Immature natural killer cell (primary cell): ENCODE measurements at regions not wholly inside any gene's neighbourhood (a gene's known extent, or its start where the extent isn't known, plus 50 kb on each side); places are given as distances from the start of the nearest gene placed in this dataset.
"Not testable (repeated sequence)": the region's sequence is repeated elsewhere in the genome, so short reads cannot be mapped to it uniquely, and the experiment has no call there.

Experiments used
- DNase-seq, 3 donors: peaks; one replicate each; pipeline ENCODE4 v3.0.0; 2022; ENCODE audit warnings: mixed read lengths in 1 of 3
- H3K27ac Mint-ChIP-seq, 6 donors: one replicate each; pipeline ENCODE4 v1.8.0; 2020; ENCODE audit warnings: mixed read lengths in 6 of 6, mild to moderate bottlenecking in 5 of 6, inconsistent platforms in 4 of 6, moderate library complexity in 3 of 6
- H3K27me3 Mint-ChIP-seq, 3 donors: one replicate each; pipeline ENCODE4 v1.8.0; 2020 to 2021; ENCODE audit warnings: low read depth in 3 of 3, mild to moderate bottlenecking in 3 of 3, mixed read lengths in 3 of 3, moderate library complexity in 3 of 3, inconsistent platforms in 1 of 3
- H3K36me3 Mint-ChIP-seq, 3 donors: one replicate each; pipeline ENCODE4 v1.8.0; 2020; ENCODE audit warnings: mixed read lengths in 3 of 3, inconsistent platforms in 2 of 3, mild to moderate bottlenecking in 2 of 3
- H3K4me1 Mint-ChIP-seq, 2 donors: one replicate each; pipeline ENCODE4 v1.8.0; 2020; ENCODE audit warnings: inconsistent platforms in 2 of 2, mild to moderate bottlenecking in 2 of 2, mixed read lengths in 2 of 2, moderate library complexity in 1 of 2
- H3K4me3 Mint-ChIP-seq, 5 donors: one replicate each; pipeline ENCODE4 v1.8.0; 2020; ENCODE audit warnings: mild to moderate bottlenecking in 5 of 5, mixed read lengths in 5 of 5, inconsistent platforms in 3 of 5, moderate library complexity in 3 of 5
- H3K9me3 Mint-ChIP-seq, 6 donors: one replicate each; pipeline ENCODE4 v1.8.0; 2020; ENCODE audit warnings: mild to moderate bottlenecking in 6 of 6, mixed read lengths in 6 of 6, inconsistent platforms in 4 of 6, moderate library complexity in 3 of 6

DNA sequence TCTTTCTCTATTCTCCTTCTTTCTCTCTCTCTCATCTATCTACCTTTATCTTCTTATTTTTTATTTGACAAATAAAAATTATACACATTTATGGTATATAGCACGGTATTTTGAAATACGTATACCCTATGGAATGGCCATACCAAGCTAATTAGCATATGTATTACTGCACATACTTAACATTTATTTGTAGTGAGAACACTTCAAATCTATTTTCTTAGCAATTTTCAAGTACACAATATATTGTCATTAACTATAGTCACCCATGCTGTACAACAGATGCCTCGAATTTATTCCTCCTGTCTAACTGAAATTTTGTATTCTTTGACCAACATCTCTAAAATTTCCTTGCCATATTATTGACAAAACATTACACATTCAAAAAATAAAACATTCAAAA, 447.1 kb downstream of the MIAT start:
- Mint-ChIP-seq H3K36me3 (no peaks in the 10 kb centered on the region), H3K9me3 (no peaks in the 10 kb centered on the region), H3K27me3 (peaks cover 9 to 15% (median 11%) of the 10 kb centered on the region in 3 donors), H3K4me3 (no peak overlapping the region), H3K27ac (no peak overlapping the region), H3K4me1 (no peaks in the 10 kb centered on the region)
- DNase-seq, result no peak

- no peak for DNase-seq
- H3K27me3 Mint-ChIP-seq, result peaks cover 9 to 11% (median 9%) of the 10 kb centered on the region in 3 donors
- H3K4me3 Mint-ChIP-seq, result no peak overlapping the region
- no peaks in the 10 kb centered on the region for H3K36me3 Mint-ChIP-seq
- no peaks in the 10 kb centered on the region for H3K4me1 Mint-ChIP-seq
- no peak overlapping the region for H3K27ac Mint-ChIP-seq
- H3K9me3 Mint-ChIP-seq, result no peaks in the 10 kb centered on the region
These were observed 448.0 kb downstream of the MIAT start for GRCh38 chr22:27105142-27106025.

- Mint-ChIP-seq H3K27ac (no peak overlapping the region), H3K4me1 (no peaks in the 10 kb centered on the region), H3K27me3 (peaks cover 5 to 12% (median 8%) of the 10 kb centered on the region in 3 donors), H3K36me3 (no peaks in the 10 kb centered on the region), H3K9me3 (no peaks in the 10 kb centered on the region), H3K4me3 (no peak overlapping the region)
- DNase-seq, result no peak
These were observed 449.6 kb downstream of the MIAT start for GRCh38 chr22:27106985-27107384.

DNA sequence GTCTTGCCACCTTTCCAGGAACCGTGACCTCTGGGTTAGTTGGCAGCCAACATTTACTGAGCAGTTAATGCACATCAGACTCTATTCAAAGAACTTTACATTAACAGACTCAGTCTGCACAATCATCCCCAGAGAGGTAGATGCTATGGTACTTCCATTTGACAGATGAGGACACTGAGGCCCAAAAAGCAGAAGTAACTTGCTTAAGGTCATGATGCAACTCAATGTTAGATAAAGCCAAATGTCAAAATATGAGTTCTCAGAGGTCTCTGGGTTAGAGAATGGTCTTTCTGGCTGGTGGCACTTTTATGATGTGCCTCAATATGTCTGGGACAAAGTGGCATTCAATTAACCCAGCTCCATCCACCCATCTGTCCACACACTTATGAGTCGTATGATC, 450.0 kb downstream of the MIAT start:
- no peak overlapping the region for H3K27ac Mint-ChIP-seq
- H3K27me3 Mint-ChIP-seq, result peaks cover 4 to 11% (median 6%) of the 10 kb centered on the region in 3 donors
- no peaks in the 10 kb centered on the region for H3K36me3 Mint-ChIP-seq
- H3K4me3 Mint-ChIP-seq, result no peak overlapping the region
- no peaks in the 10 kb centered on the region for H3K4me1 Mint-ChIP-seq
- H3K9me3 Mint-ChIP-seq, result no peaks in the 10 kb centered on the region
- no peak for DNase-seq

DNA sequence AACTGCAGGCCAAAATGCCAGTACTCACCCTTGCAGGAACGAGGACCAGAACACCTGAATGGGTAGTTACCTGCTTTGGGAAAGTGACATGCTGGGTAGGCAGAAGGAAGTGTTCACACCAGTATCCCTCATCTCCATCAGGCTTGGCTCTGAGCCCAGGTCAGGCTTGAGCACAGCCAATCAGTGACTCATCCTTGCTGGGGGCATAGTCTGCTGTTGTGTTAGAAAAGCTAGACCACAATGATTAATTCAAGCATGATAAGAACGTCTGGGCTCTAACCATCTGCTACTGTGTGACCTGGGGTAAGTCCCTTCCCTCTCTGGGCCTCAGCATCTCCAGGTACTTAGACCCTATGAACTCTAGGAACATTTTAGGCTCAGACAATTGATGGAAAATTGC, 450.4 kb downstream of the MIAT start:
- no peak overlapping the region for H3K27ac Mint-ChIP-seq
- no peaks in the 10 kb centered on the region for H3K9me3 Mint-ChIP-seq
- H3K4me1 Mint-ChIP-seq, result no peaks in the 10 kb centered on the region
- no peak for DNase-seq
- no peaks in the 10 kb centered on the region for H3K36me3 Mint-ChIP-seq
- H3K27me3 Mint-ChIP-seq, result peaks cover 3 to 6% (median 4%) of the 10 kb centered on the region in 3 donors
- H3K4me3 Mint-ChIP-seq, result no peak overlapping the region

DNA sequence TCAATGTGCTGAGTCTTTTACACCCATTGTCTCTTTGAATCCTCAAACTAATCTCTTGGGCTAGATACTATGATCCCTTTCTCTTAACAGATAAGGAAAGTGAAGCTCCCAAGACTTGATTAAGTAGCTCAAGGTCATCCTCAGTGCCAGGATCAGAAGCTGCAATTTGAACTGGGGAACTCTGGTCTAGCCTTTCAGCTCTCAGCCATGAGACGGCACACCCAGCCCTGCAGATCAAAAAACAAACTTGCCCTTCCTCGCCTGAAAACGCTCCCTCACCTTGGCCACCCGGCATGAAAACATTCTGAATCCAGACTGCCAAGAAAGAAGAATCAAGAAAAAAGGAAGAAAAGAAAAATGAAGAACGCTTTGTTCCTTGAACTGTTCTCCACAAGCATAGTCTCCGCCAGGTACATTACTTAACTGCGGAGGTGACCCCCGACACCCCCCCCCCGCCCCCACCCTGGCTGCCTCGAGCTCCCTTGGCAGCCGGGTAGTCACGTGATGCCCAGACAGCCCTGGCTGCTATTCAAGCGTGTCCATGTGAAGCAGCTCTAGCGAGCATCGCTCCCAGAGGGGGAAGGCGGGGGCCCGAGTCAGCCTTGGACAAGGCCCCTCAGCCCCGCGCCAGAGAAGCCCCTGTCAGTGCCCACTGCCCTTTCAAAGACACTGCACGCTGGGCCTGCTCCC, 451.2 kb downstream of the MIAT start:
- H3K27me3 Mint-ChIP-seq, result peaks cover 4 to 6% (median 5%) of the 10 kb centered on the region in 3 donors
- DNase-seq, result no peak
- H3K4me1 Mint-ChIP-seq, result no peaks in the 10 kb centered on the region
- H3K9me3 Mint-ChIP-seq, result no peaks in the 10 kb centered on the region
- H3K36me3 Mint-ChIP-seq, result no peaks in the 10 kb centered on the region
- no peak overlapping the region for H3K27ac Mint-ChIP-seq
- no peak overlapping the region for H3K4me3 Mint-ChIP-seq

DNA sequence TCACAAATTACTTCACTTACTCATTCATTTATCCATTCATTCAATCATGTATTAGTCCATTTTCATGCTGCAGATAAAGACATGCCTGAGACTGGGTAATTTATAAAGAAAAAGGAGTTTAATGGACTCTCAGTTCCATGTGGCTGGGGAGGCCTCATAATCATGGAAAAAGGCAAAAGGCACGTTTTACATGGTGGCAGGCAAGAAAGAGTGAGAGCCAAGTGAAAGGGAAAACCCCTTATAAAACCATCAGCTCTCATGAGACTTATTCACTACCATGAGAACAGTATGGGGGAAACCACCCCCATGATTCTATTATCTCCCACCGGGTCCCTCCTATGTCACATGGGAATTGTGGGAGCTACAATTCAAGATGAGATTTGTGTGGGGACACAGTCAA, 452.0 kb downstream of the MIAT start:
- H3K27me3 Mint-ChIP-seq, H3K27ac Mint-ChIP-seq, H3K36me3 Mint-ChIP-seq, DNase-seq, H3K4me1 Mint-ChIP-seq, H3K9me3 Mint-ChIP-seq, H3K4me3 Mint-ChIP-seq: not testable (repeated sequence)

GRCh38 chr22:27110665-27111451, 453.5 kb downstream of the MIAT start:
- Mint-ChIP-seq H3K4me1 (no peaks in the 10 kb centered on the region), H3K36me3 (no peaks in the 10 kb centered on the region), H3K27me3 (peaks cover 1 to 9% (median 5%) of the 10 kb centered on the region in 3 donors), H3K27ac (no peak overlapping the region), H3K9me3 (no peaks in the 10 kb centered on the region), H3K4me3 (no peak overlapping the region)
- no peak for DNase-seq

DNA sequence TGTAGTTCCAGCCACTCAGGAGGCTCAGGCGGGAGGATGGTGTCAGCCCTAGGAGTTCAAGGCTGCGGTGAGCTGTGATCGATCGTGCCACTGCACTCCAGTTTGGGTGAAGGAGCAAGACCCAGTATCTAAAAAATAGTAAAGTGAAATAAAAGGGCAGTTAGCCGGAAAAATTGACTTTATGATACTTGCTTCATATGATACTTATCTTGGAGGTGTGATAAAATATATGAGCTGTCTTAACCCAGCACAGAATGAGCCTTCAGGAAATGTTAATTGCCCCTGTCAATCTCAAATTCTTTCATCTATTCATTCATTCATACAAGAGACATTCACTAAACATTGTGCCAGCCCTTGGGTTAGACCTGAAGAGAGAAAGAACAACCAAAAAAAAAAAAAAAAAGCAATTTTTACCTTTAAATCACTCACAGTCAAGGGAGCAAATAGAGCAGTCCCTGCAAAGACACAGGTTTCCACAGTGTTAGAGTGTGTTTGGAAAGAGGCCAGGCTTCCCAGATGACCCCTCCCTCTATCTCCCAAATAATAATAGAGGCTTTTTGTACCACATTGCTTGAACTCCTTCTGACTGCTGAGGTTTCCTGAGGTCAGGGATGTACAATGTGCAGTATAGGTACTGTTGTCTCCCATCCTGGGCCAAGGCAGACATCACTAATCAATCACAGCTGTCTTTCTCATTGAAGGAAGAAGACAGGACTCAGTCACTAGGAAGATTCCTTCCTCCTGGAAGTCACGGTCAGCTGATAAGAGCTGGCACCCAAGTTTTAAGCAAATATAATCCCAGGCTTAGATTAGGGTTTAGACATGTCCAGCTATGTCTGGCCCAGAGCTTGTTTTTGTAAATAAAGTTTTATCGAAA, 454.6 kb downstream of the MIAT start:
- H3K27me3 Mint-ChIP-seq, result peaks cover 1 to 9% (median 5%) of the 10 kb centered on the region in 3 donors
- H3K9me3 Mint-ChIP-seq, result no peaks in the 10 kb centered on the region
- no peak overlapping the region for H3K4me3 Mint-ChIP-seq
- no peak overlapping the region for H3K27ac Mint-ChIP-seq
- DNase-seq, result no peak
- no peaks in the 10 kb centered on the region for H3K36me3 Mint-ChIP-seq
- H3K4me1 Mint-ChIP-seq, result no peaks in the 10 kb centered on the region

DNA sequence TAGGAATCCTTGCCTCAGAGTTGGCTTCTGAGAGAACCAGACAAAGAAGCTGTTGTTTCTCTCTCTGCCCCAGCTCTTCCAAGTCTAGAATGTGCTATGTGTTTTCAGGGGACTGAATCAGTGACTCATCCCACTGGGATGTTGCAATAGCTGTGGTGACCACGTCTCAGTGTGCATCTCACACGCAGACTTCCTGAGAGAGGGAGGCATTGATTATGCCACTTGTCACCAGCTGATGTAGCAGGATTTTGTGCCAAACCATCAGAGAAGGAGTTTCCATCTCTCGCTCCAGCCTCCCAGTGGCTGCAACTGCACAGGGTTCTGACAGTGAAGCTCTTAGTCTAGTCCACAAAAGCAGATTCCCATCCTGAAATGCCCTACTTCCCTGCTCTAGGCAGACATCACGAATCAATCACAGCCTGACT, 455.8 kb downstream of the MIAT start:
- H3K9me3 Mint-ChIP-seq, result no peaks in the 10 kb centered on the region
- no peaks in the 10 kb centered on the region for H3K36me3 Mint-ChIP-seq
- no peak overlapping the region for H3K4me3 Mint-ChIP-seq
- no peak for DNase-seq
- H3K4me1 Mint-ChIP-seq, result no peaks in the 10 kb centered on the region
- peaks cover 1 to 9% (median 5%) of the 10 kb centered on the region in 3 donors for H3K27me3 Mint-ChIP-seq
- peak overlapping the region in 1 of 6 donors; percentile 1 for H3K27ac Mint-ChIP-seq

- no peaks in the 10 kb centered on the region for H3K9me3 Mint-ChIP-seq
- H3K27ac Mint-ChIP-seq, result no peak overlapping the region
- H3K4me3 Mint-ChIP-seq, result no peak overlapping the region
- DNase-seq, result no peak
- H3K36me3 Mint-ChIP-seq, result no peaks in the 10 kb centered on the region
- peaks cover 1 to 9% (median 5%) of the 10 kb centered on the region in 3 donors for H3K27me3 Mint-ChIP-seq
- no peaks in the 10 kb centered on the region for H3K4me1 Mint-ChIP-seq
These were observed 456.3 kb downstream of the MIAT start for GRCh38 chr22:27113641-27114040.

DNA sequence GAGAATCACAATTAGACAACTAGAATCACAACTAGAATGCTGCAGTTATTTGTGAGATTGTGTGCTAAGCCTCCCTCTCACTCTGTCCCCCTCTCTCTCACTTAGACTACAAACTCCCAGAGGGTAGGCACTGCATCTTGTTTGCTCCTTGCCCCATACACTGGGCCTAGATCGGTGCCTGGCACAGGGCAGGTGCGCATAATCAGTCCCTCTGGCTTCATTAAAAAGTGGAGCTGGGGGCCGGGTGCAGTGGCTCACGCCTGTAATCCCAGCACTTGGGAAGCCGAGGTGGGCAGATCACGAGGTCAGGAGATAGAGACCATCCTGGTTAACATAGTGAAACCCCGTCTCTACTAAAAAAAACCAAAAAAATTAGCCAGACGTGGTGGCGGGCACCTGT, 456.8 kb downstream of the MIAT start:
- Mint-ChIP-seq H3K27ac (no peak overlapping the region), H3K27me3 (peaks cover 1 to 9% (median 5%) of the 10 kb centered on the region in 3 donors), H3K4me3 (no peak overlapping the region), H3K9me3 (no peaks in the 10 kb centered on the region), H3K4me1 (no peaks in the 10 kb centered on the region), H3K36me3 (no peaks in the 10 kb centered on the region)
- DNase-seq, result no peak

DNA sequence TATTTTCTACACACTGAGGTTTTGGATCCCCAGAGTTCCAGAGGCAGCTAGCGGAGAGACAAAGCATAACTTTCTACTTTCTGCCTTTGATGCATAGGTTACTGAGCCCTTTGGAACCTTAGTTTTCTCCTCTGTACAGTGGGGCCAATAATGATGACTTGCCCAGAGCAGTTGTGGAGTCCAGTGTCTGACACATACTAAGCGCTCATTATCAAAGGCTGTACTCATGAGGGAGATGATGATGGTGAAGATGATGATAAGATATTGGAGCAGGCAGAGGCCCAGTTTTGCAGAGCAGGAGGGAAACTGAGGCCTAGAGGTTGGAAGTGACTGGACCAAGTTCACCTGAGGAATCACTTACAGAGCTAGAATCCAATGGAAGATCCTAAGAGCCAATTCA, 458.0 kb downstream of the MIAT start:
- DNase-seq, result no peak
- Mint-ChIP-seq H3K36me3 (no peaks in the 10 kb centered on the region), H3K9me3 (no peaks in the 10 kb centered on the region), H3K4me3 (no peak overlapping the region), H3K27ac (no peak overlapping the region), H3K4me1 (no peaks in the 10 kb centered on the region), H3K27me3 (peaks cover 1 to 10% (median 5%) of the 10 kb centered on the region in 3 donors)
